ENCODE measurements at regions not wholly inside any gene's neighbourhood (a gene's known extent, or its start where the extent isn't known, plus 50 kb on each side); places are given as distances from the start of the nearest gene placed in this dataset.

- ChIA-PET CTCF (interaction anchor here (1.3 kb wide), 1 partner anchor 12 kb away, joined by 4 read pairs; no protein-coding TSS in a partner anchor), POLR2A (no interaction called here)
- Histone ChIP-seq H4K20me1 (ENCODE audit: insufficient read depth) (no peaks in the 10 kb centered on the region), H3K9me2 (no peaks in the 10 kb centered on the region), H3K27ac (ENCODE audit: low read depth in 2 of 2, low read length in 1 of 2) (no peak overlapping the region), H3K4me3 (ENCODE audit: low read depth in 2 of 2, low read length in 1 of 2) (no peak overlapping the region), H3K36me3 (replicated peaks in 1 of 2; ENCODE audit: control insufficient read depth in 1 of 2, insufficient read depth in 2 of 2, low read length in 1 of 2) (no peaks in the 10 kb centered on the region), H3K4me1 (ENCODE audit: control insufficient read depth in 1 of 2, insufficient read depth in 2 of 2, low read depth in 1 of 2, low read length in 1 of 2) (peaks cover 0 to 2% of the 10 kb centered on the region in 2 experiments; a peak in 1 of 4 replicates), H3K4me2 (no peak overlapping the region), H3F3A (replicated peaks; ENCODE audit: insufficient read depth) (no peaks in the 10 kb centered on the region), H3K9ac (no peak overlapping the region), H3K27me3 (ENCODE audit: insufficient read depth) (no peaks in the 10 kb centered on the region), H3K9me3 (no peaks in the 10 kb centered on the region), H3K79me2 (ENCODE audit: insufficient read depth) (no peaks in the 10 kb centered on the region), H2AFZ (ENCODE audit: low read depth) (no peak overlapping the region)
- no peak for TF ChIP-seq FOXJ3 (CRISPR knock-in tag; IDR thresholded peaks at IDR 0.05)
- no peak for TF ChIP-seq FOXM1 (IDR thresholded peaks at IDR 0.05; ENCODE audit: low read depth)
- no peak for TF ChIP-seq SMC3 (IDR thresholded peaks at IDR 0.05; ENCODE audit: low read depth, low read length)
- no peak for TF ChIP-seq FOSL2 (IDR thresholded peaks at IDR 0.05; ENCODE audit: borderline replicate concordance, low read depth)
- TF ChIP-seq IRF3 (IDR thresholded peaks at IDR 0.05; ENCODE audit: low read depth, low read length) = no peak
- TF ChIP-seq, protein P1, sequence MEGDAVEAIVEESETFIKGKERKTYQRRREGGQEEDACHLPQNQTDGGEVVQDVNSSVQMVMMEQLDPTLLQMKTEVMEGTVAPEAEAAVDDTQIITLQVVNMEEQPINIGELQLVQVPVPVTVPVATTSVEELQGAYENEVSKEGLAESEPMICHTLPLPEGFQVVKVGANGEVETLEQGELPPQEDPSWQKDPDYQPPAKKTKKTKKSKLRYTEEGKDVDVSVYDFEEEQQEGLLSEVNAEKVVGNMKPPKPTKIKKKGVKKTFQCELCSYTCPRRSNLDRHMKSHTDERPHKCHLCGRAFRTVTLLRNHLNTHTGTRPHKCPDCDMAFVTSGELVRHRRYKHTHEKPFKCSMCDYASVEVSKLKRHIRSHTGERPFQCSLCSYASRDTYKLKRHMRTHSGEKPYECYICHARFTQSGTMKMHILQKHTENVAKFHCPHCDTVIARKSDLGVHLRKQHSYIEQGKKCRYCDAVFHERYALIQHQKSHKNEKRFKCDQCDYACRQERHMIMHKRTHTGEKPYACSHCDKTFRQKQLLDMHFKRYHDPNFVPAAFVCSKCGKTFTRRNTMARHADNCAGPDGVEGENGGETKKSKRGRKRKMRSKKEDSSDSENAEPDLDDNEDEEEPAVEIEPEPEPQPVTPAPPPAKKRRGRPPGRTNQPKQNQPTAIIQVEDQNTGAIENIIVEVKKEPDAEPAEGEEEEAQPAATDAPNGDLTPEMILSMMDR (IDR thresholded peaks at IDR 0.05) = no peak
- TF ChIP-seq USF2 (IDR thresholded peaks at IDR 0.05; ENCODE audit: borderline replicate concordance, low read depth, low read length) = no peak
- no peak for TF ChIP-seq ZBTB33 (IDR thresholded peaks at IDR 0.05; ENCODE audit: borderline replicate concordance, low read depth)
- TF ChIP-seq ELF1 (IDR thresholded peaks at IDR 0.05) = no peak
- no peak for TF ChIP-seq NFIC (IDR thresholded peaks at IDR 0.05; ENCODE audit: borderline replicate concordance)
- no peak for TF ChIP-seq REST (IDR thresholded peaks at IDR 0.05; ENCODE audit: low read depth, low read length)
- no peak for TF ChIP-seq YY1 (IDR thresholded peaks at IDR 0.05; ENCODE audit: low read depth)
- TF ChIP-seq TEAD4 (IDR thresholded peaks at IDR 0.05; ENCODE audit: borderline replicate concordance, insufficient read depth) = no peak
- TF ChIP-seq RAD21 (IDR thresholded peaks at IDR 0.05; ENCODE audit: low read length) = no peak
- TF ChIP-seq MEF2A (IDR thresholded peaks at IDR 0.05; ENCODE audit: borderline replicate concordance, low read depth) = no peak
- TF ChIP-seq RCOR1 (IDR thresholded peaks at IDR 0.05; ENCODE audit: low read length) = no peak
- TF ChIP-seq USF1 (IDR thresholded peaks at IDR 0.05; ENCODE audit: borderline replicate concordance, low read depth) = no peak
- WGBS (ENCODE audit: low lambda C conversion rate) = 18% methylated on average over 3 of the region's 3 CpGs
- DNase-seq = no peak
These were observed 120.0 kb upstream of the SORBS2 start for GRCh38 chr4:185931986-185932385.
